Endodermal cell (in vitro differentiated cells): ENCODE measurements at regions not wholly inside any gene's neighbourhood (a gene's known extent, or its start where the extent isn't known, plus 50 kb on each side); places are given as distances from the start of the nearest gene placed in this dataset.

Experiments used
- DNase-seq: peaks from one replicate; pipeline ENCODE4 v3.0.0-alpha.2; 2017
- H3K27ac ChIP-seq: 2 replicates; pipeline ENCODE4 v1.5.1; 2013; ENCODE audit warnings: mild to moderate bottlenecking, low read depth, low read length, moderate library complexity
- H3K27me3 ChIP-seq: 2 replicates; pipeline ENCODE4 v1.6.1; 2013; ENCODE audit warnings: mild to moderate bottlenecking, low read length, moderate library complexity; ENCODE audit not compliant: insufficient read depth, control insufficient read depth, poor library complexity, severe bottlenecking
- H3K36me3 ChIP-seq: 2 replicates; pipeline ENCODE4 v1.7.0; 2013; ENCODE audit warnings: mild to moderate bottlenecking, low read length, moderate library complexity; ENCODE audit not compliant: control insufficient read depth, insufficient read depth
- H3K4me1 ChIP-seq: one replicate; pipeline ENCODE4 v1.7.0; 2013; ENCODE audit warnings: low read length; ENCODE audit not compliant: control insufficient read depth, insufficient read depth
- H3K4me3 ChIP-seq: 2 replicates; pipeline ENCODE4 v1.5.1; 2013; ENCODE audit warnings: mild to moderate bottlenecking, low read length, moderate library complexity
- H3K9ac ChIP-seq: 2 replicates; pipeline ENCODE4 v1.6.1; 2013; ENCODE audit warnings: mild to moderate bottlenecking, low read length, moderate library complexity; ENCODE audit not compliant: poor library complexity, severe bottlenecking; ENCODE audit errors: extremely low read depth
- H3K9me3 ChIP-seq: 2 replicates; pipeline ENCODE4 v1.6.1; 2013; ENCODE audit warnings: mild to moderate bottlenecking, low read length, moderate library complexity; ENCODE audit not compliant: control insufficient read depth
- H3K27ac Mint-ChIP-seq: 2 replicates; pipeline ENCODE4 v1.8.0; 2020; ENCODE audit warnings: mixed read lengths
- H3K27me3 Mint-ChIP-seq: 2 replicates; pipeline ENCODE4 v1.8.0; 2021; ENCODE audit warnings: mild to moderate bottlenecking, mixed read lengths; ENCODE audit not compliant: insufficient read depth
- H3K36me3 Mint-ChIP-seq: 2 replicates; pipeline ENCODE4 v1.8.0; 2020; ENCODE audit warnings: low read depth, mixed read lengths
- H3K4me1 Mint-ChIP-seq: 2 replicates; pipeline ENCODE4 v1.8.0; 2020; ENCODE audit warnings: mixed read lengths
- H3K4me3 Mint-ChIP-seq: 2 replicates; pipeline ENCODE4 v1.8.0; 2020; ENCODE audit warnings: mild to moderate bottlenecking, moderate library complexity, mixed read lengths
- H3K9me3 Mint-ChIP-seq: 2 replicates; pipeline ENCODE4 v1.8.0; 2020; ENCODE audit warnings: mild to moderate bottlenecking, mixed read lengths
- CTCF ChIP-seq: fragments of 200-600 bp; sonication (generic); conservative IDR thresholded peaks from 2 replicates; pipeline ENCODE4 v1.5.0; 2021; ENCODE audit warnings: antibody characterized with exemption, mild to moderate bottlenecking
- WGBS, 2 experiments: methylation state at CpG; one replicate each; pipeline versions ENCODE4 v1.1.5 to v1.1.7; 2013; ENCODE audit warnings: missing lambda C conversion rate in 2 of 2, mixed read lengths in 1 of 2; ENCODE audit not compliant: insufficient coverage in 1 of 2, insufficient read length in 1 of 2; 5-methylcytosine and 5-hydroxymethylcytosine counted together

GRCh38 chr4:138887741-138888140, 127.8 kb upstream of the NOCT start:
- Mint-ChIP-seq H3K4me1 (peaks cover 19% of the 10 kb centered on the region), H3K36me3 (peaks cover 4% of the 10 kb centered on the region), H3K27ac (no peak overlapping the region), H3K4me3 (no peak overlapping the region), H3K27me3 (peaks cover 12% of the 10 kb centered on the region), H3K9me3 (peaks cover 31% of the 10 kb centered on the region)
- no peak for DNase-seq
- Histone ChIP-seq H3K27me3 (peaks cover 14% of the 10 kb centered on the region), H3K27ac (no peak overlapping the region), H3K4me1 (no peaks in the 10 kb centered on the region), H3K4me3 (peak overlapping the region; percentile 56), H3K9me3 (peaks cover 10% of the 10 kb centered on the region), H3K9ac (no peak overlapping the region), H3K36me3 (no peaks in the 10 kb centered on the region)
- WGBS, 2 experiments, result 83 to 86% methylated on average over 4 to 6 of the region's 6 CpGs
- TF ChIP-seq CTCF, result no peak

GRCh38 chr4:138887341-138887740, 128.2 kb upstream of the NOCT start:
- H3K4me1 Mint-ChIP-seq, result peaks cover 19% of the 10 kb centered on the region
- Histone ChIP-seq H3K36me3 (no peaks in the 10 kb centered on the region), H3K27me3 (peaks cover 10% of the 10 kb centered on the region), H3K9ac (no peak overlapping the region), H3K27ac (no peak overlapping the region), H3K9me3 (peaks cover 10% of the 10 kb centered on the region), H3K4me3 (peak overlapping the region; percentile 56), H3K4me1 (no peaks in the 10 kb centered on the region)
- peaks cover 33% of the 10 kb centered on the region for H3K9me3 Mint-ChIP-seq
- no peak for DNase-seq
- no peak overlapping the region for H3K4me3 Mint-ChIP-seq
- no peak for TF ChIP-seq CTCF
- 96 to 98% methylated on average over 4 of the region's 4 CpGs for WGBS, 2 experiments
- H3K27me3 Mint-ChIP-seq, result peaks cover 9% of the 10 kb centered on the region
- no peak overlapping the region for H3K27ac Mint-ChIP-seq
- H3K36me3 Mint-ChIP-seq, result peaks cover 4% of the 10 kb centered on the region

GRCh38 chr4:138879757-138880156, 135.8 kb upstream of the NOCT start:
- H3K4me1 Mint-ChIP-seq, result peaks cover 9% of the 10 kb centered on the region
- H3K27me3 ChIP-seq, result peaks cover 38% of the 10 kb centered on the region
- no peak overlapping the region for H3K27ac ChIP-seq
- H3K27me3 Mint-ChIP-seq, result peaks cover 38% of the 10 kb centered on the region
- no peak overlapping the region for H3K4me3 ChIP-seq
- 96 to 97% methylated on average over 3 of the region's 3 CpGs for WGBS, 2 experiments
- no peaks in the 10 kb centered on the region for H3K9me3 ChIP-seq
- TF ChIP-seq CTCF, result no peak
- H3K9me3 Mint-ChIP-seq, result peaks cover 17% of the 10 kb centered on the region
- H3K4me3 Mint-ChIP-seq, result no peak overlapping the region
- H3K27ac Mint-ChIP-seq, result no peak overlapping the region
- DNase-seq, result no peak
- no peaks in the 10 kb centered on the region for H3K36me3 ChIP-seq
- H3K9ac ChIP-seq, result no peak overlapping the region
- H3K4me1 ChIP-seq, result no peaks in the 10 kb centered on the region
- H3K36me3 Mint-ChIP-seq, result no peaks in the 10 kb centered on the region
